Neural cell (in vitro differentiated cells): ENCODE measurements at regions not wholly inside any gene's neighbourhood (a gene's known extent, or its start where the extent isn't known, plus 50 kb on each side); places are given as distances from the start of the nearest gene placed in this dataset.

Experiments
- H2AFZ ChIP-seq: fragments of 200-600, 300-800 bp; sonication (generic), shearing (Covaris generic); 2 replicates; pipeline ENCODE4 v1.6.0; 2014; ENCODE audit warnings: low read depth, mild to moderate bottlenecking, antibody characterized with exemption, low read length, moderate library complexity
- H3F3A ChIP-seq: fragments of 200-600 bp; shearing (Covaris generic); 2 replicates; pipeline ENCODE4 v1.6.1; 2016; ENCODE audit warnings: mild to moderate bottlenecking, moderate library complexity, mixed read lengths, antibody characterized with exemption, low read length; ENCODE audit not compliant: insufficient read depth, poor library complexity, severe bottlenecking
- H3K27ac ChIP-seq: fragments of 200-600, 300-800 bp; sonication (generic), shearing (Covaris generic); 2 replicates; pipeline ENCODE4 v1.5.1; 2014; ENCODE audit warnings: mild to moderate bottlenecking, low read length, moderate library complexity
- H3K27me3 ChIP-seq: fragments of 300-800, 200-600 bp; sonication (generic), shearing (Covaris generic); 2 replicates; pipeline ENCODE4 v1.6.0; 2014; ENCODE audit warnings: mild to moderate bottlenecking, low read depth, low read length, moderate library complexity; ENCODE audit not compliant: insufficient read depth
- H3K36me3 ChIP-seq: fragments of 300-800, 200-600 bp; sonication (generic), shearing (Covaris generic); 2 replicates; pipeline ENCODE4 v1.5.1; 2014; ENCODE audit warnings: mild to moderate bottlenecking, antibody characterized with exemption, low read length, moderate library complexity; ENCODE audit not compliant: insufficient read depth
- H3K4me2 ChIP-seq: fragments of 300-800, 200-600 bp; sonication (generic), shearing (Covaris generic); 2 replicates; pipeline ENCODE4 v1.6.0; 2014; ENCODE audit warnings: mild to moderate bottlenecking, low read length
- H3K4me3 ChIP-seq: fragments of 300-800, 200-600 bp; sonication (generic), shearing (Covaris generic); 2 replicates; pipeline ENCODE4 v1.5.1; 2014; ENCODE audit warnings: mild to moderate bottlenecking, low read length, moderate library complexity
- H3K79me2 ChIP-seq: fragments of 200-600 bp; shearing (Covaris generic); replicated peaks from 2 replicates; pipeline ENCODE4 v1.6.0; 2014; ENCODE audit warnings: mild to moderate bottlenecking, low read length, moderate library complexity; ENCODE audit not compliant: insufficient read depth
- H3K9ac ChIP-seq: fragments of 300-800, 200-600 bp; sonication (generic), shearing (Covaris generic); 2 replicates; pipeline ENCODE4 v1.6.1; 2016; ENCODE audit warnings: mild to moderate bottlenecking, low read length, mixed read lengths
- H3K9me2 ChIP-seq: fragments of 200-600 bp; shearing (Covaris generic); 2 replicates; pipeline ENCODE4 v1.6.1; 2016; ENCODE audit warnings: mild to moderate bottlenecking, low read length, mixed read lengths; ENCODE audit not compliant: insufficient read depth
- H3K9me3 ChIP-seq: fragments of 200-600, 300-800 bp; sonication (generic), shearing (Covaris generic); 2 replicates; pipeline ENCODE4 v1.6.1; 2016; ENCODE audit warnings: mild to moderate bottlenecking, mixed run types, low read length, moderate library complexity, mixed read lengths
- H4K20me1 ChIP-seq: fragments of 200-600 bp; shearing (Covaris generic); 2 replicates; pipeline ENCODE4 v1.6.1; 2016; ENCODE audit warnings: mild to moderate bottlenecking, mixed run types; ENCODE audit not compliant: insufficient read depth
- CTCF ChIP-seq: fragments of 450-650 bp; IDR thresholded peaks from 2 replicates; pipeline ENCODE4 v1.5.1; 2014; ENCODE audit warnings: antibody characterized with exemption, mild to moderate bottlenecking, moderate library complexity; ENCODE audit not compliant: poor library complexity, severe bottlenecking
- EP300 ChIP-seq: fragments of 450-650 bp; conservative IDR thresholded peaks from 2 replicates; pipeline ENCODE4 v1.6.1; 2014; ENCODE audit warnings: antibody characterized with exemption, mild to moderate bottlenecking, moderate library complexity; ENCODE audit not compliant: poor library complexity, severe bottlenecking
- EZH2 ChIP-seq: fragments of 200-600, 300-800 bp; shearing (Covaris generic), sonication (generic); IDR thresholded peaks from 2 replicates; pipeline ENCODE4 v1.6.1; 2014; ENCODE audit warnings: antibody characterized with exemption, low read length, borderline replicate concordance, mild to moderate bottlenecking; ENCODE audit not compliant: insufficient read depth, poor library complexity, severe bottlenecking
- MXI1 ChIP-seq: fragments of 450-650 bp; conservative IDR thresholded peaks from 2 replicates; pipeline ENCODE4 v1.6.1; 2014; ENCODE audit warnings: antibody characterized with exemption, mild to moderate bottlenecking; ENCODE audit not compliant: poor library complexity, severe bottlenecking
- POLR2AphosphoS5 ChIP-seq: IDR thresholded peaks from 2 replicates; pipeline ENCODE4 v1.6.1; 2012
- RAD21 ChIP-seq: fragments of 450-650 bp; conservative IDR thresholded peaks from 2 replicates; pipeline ENCODE4 v1.6.1; 2014; ENCODE audit warnings: antibody characterized with exemption, mild to moderate bottlenecking, moderate library complexity
- REST ChIP-seq: IDR thresholded peaks from 2 replicates; pipeline ENCODE4 v1.6.1; 2012; ENCODE audit warnings: borderline replicate concordance
- SMC3 ChIP-seq: fragments of 450-650 bp; conservative IDR thresholded peaks from 2 replicates; pipeline ENCODE4 v1.6.1; 2014; ENCODE audit warnings: antibody characterized with exemption, mild to moderate bottlenecking, moderate library complexity; ENCODE audit not compliant: poor library complexity
- TAF1 ChIP-seq: IDR thresholded peaks from 2 replicates; pipeline ENCODE4 v1.6.1; 2012; ENCODE audit warnings: low read depth

- no peaks in the 10 kb centered on the region for H3K9me3 ChIP-seq
- no peaks in the 10 kb centered on the region for H3K27me3 ChIP-seq
- no peak overlapping the region for H2AFZ ChIP-seq
- H3K9ac ChIP-seq, result no peak overlapping the region
- H3F3A ChIP-seq, result no peaks in the 10 kb centered on the region
- no peaks in the 10 kb centered on the region for H4K20me1 ChIP-seq
- TF ChIP-seq TAF1 (no peak), EP300 (no peak), EZH2 (no peak), POLR2AphosphoS5 (no peak), SMC3 (no peak), REST (no peak), CTCF (no peak), RAD21 (no peak), MXI1 (no peak)
- H3K4me2 ChIP-seq, result no peak overlapping the region
- no peaks in the 10 kb centered on the region for H3K79me2 ChIP-seq
- H3K4me3 ChIP-seq, result no peak overlapping the region
- H3K36me3 ChIP-seq, result no peaks in the 10 kb centered on the region
- no peaks in the 10 kb centered on the region for H3K9me2 ChIP-seq
- H3K27ac ChIP-seq, result no peak overlapping the region
Observed at GRCh38 chr1:232899839-232900238, 50.6 kb upstream of the NTPCR start.
